Activated CD4-positive, alpha-beta T cell treated with anti-CD3 and anti-CD28 coated beads for 36 hours (primary cell): ENCODE measurements at regions not wholly inside any gene's neighbourhood (a gene's known extent, or its start where the extent isn't known, plus 50 kb on each side); places are given as distances from the start of the nearest gene placed in this dataset.

ENCODE experiments used
- ATAC-seq: fragments of 200-7000 bp; cut with Tn5 transposase; one replicate; pipeline ENCODE4 v1.10.0; 2021; ENCODE audit warnings: mild to moderate bottlenecking, moderate library complexity
- CTCF ChIA-PET: fragments of 350-600 bp; sonication (Branson Sonifier 250); formaldehyde crosslinking; loops from one replicate; lab custom pipeline; 2021; ENCODE audit warnings: antibody characterized with exemption; lab: Charles Lee
- POLR2A ChIA-PET: fragments of 350-600 bp; sonication (Branson Sonifier 250); formaldehyde crosslinking; loops from one replicate; lab custom pipeline; 2021; ENCODE audit warnings: antibody characterized with exemption, inconsistent platforms; lab: Charles Lee
- DNase-seq: peaks from one replicate; pipeline ENCODE4 v3.0.0-alpha.2; 2020
- H3K27ac Mint-ChIP-seq: one replicate; pipeline ENCODE4 v1.8.0; 2021; ENCODE audit warnings: mixed read lengths
- H3K27me3 Mint-ChIP-seq: one replicate; pipeline ENCODE4 v1.8.0; 2021; ENCODE audit warnings: mixed read lengths
- H3K36me3 Mint-ChIP-seq: one replicate; pipeline ENCODE4 v1.8.0; 2021; ENCODE audit warnings: low read depth, mixed read lengths
- H3K4me1 Mint-ChIP-seq: one replicate; pipeline ENCODE4 v1.8.0; 2021; ENCODE audit warnings: mixed read lengths
- H3K4me3 Mint-ChIP-seq: one replicate; pipeline ENCODE4 v1.8.0; 2021; ENCODE audit warnings: mild to moderate bottlenecking, moderate library complexity, mixed read lengths
- H3K9me3 Mint-ChIP-seq: one replicate; pipeline ENCODE4 v1.8.0; 2021; ENCODE audit warnings: low read depth, mixed read lengths
- intact Hi-C, 2 experiments: fragments of 100-400 bp; cut with DNase I in 1 of 2; cut with micrococcal nuclease in 1 of 2; formaldehyde crosslinking; loops; one replicate each; pipeline versions ENCODE4 v1.14.2 to v1.15.1; 2022 to 2024; cut with DNase I, micrococcal nuclease

- ATAC-seq, result no peak
- intact Hi-C loops, result no loop called here
- Mint-ChIP-seq H3K27ac (no peak overlapping the region), H3K9me3 (no peaks in the 10 kb centered on the region), H3K4me1 (no peaks in the 10 kb centered on the region), H3K4me3 (no peak overlapping the region), H3K36me3 (no peaks in the 10 kb centered on the region), H3K27me3 (no peaks in the 10 kb centered on the region)
- POLR2A ChIA-PET, result no interaction called here
- CTCF ChIA-PET, result no interaction called here
- DNase-seq, result no peak
Observed at GRCh38 chr1:69305621-69306020, 262.1 kb upstream of the LRRC7 start.

GRCh38 chr1:69312055-69312732 is 255.5 kb upstream of the LRRC7 start:
- intact Hi-C loops, result no loop called here
- DNase-seq (no peak), ATAC-seq (no peak)
- POLR2A ChIA-PET, result no interaction called here
- Mint-ChIP-seq H3K36me3 (no peaks in the 10 kb centered on the region), H3K27ac (no peak overlapping the region), H3K4me3 (no peak overlapping the region), H3K4me1 (no peaks in the 10 kb centered on the region), H3K27me3 (no peaks in the 10 kb centered on the region), H3K9me3 (no peaks in the 10 kb centered on the region)
- CTCF ChIA-PET, result no interaction called here

GRCh38 chr1:69313118-69313517 is 254.6 kb upstream of the LRRC7 start:
- POLR2A ChIA-PET, result no interaction called here
- Mint-ChIP-seq H3K4me1 (no peaks in the 10 kb centered on the region), H3K27ac (no peak overlapping the region), H3K27me3 (no peaks in the 10 kb centered on the region), H3K36me3 (no peaks in the 10 kb centered on the region), H3K4me3 (no peak overlapping the region), H3K9me3 (no peaks in the 10 kb centered on the region)
- DNase-seq (no peak), ATAC-seq (no peak)
- CTCF ChIA-PET, result no interaction called here
- intact Hi-C loops, result no loop called here

- ChIA-PET CTCF (no interaction called here), POLR2A (no interaction called here)
- H3K4me3 Mint-ChIP-seq, result no peak overlapping the region
- H3K36me3 Mint-ChIP-seq, result no peaks in the 10 kb centered on the region
- ATAC-seq (no peak), DNase-seq (no peak)
- H3K4me1 Mint-ChIP-seq, result no peaks in the 10 kb centered on the region
- H3K9me3 Mint-ChIP-seq, result no peaks in the 10 kb centered on the region
- no peaks in the 10 kb centered on the region for H3K27me3 Mint-ChIP-seq
- H3K27ac Mint-ChIP-seq, result no peak overlapping the region
- intact Hi-C loops, result no loop called here
Observed at GRCh38 chr1:69315416-69315815, 252.3 kb upstream of the LRRC7 start.

GRCh38 chr1:69315823-69316222 is 251.9 kb upstream of the LRRC7 start:
- ChIA-PET CTCF (no interaction called here), POLR2A (no interaction called here)
- H3K4me3 Mint-ChIP-seq, result no peak overlapping the region
- no peaks in the 10 kb centered on the region for H3K9me3 Mint-ChIP-seq
- no peaks in the 10 kb centered on the region for H3K27me3 Mint-ChIP-seq
- no peak overlapping the region for H3K27ac Mint-ChIP-seq
- H3K4me1 Mint-ChIP-seq, result no peaks in the 10 kb centered on the region
- intact Hi-C loops, result no loop called here
- DNase-seq (no peak), ATAC-seq (no peak)
- no peaks in the 10 kb centered on the region for H3K36me3 Mint-ChIP-seq

- H3K27me3 Mint-ChIP-seq, result no peaks in the 10 kb centered on the region
- intact Hi-C loops, result no loop called here
- POLR2A ChIA-PET, result no interaction called here
- no peak for ATAC-seq
- no peaks in the 10 kb centered on the region for H3K36me3 Mint-ChIP-seq
- H3K4me3 Mint-ChIP-seq, result no peak overlapping the region
- H3K9me3 Mint-ChIP-seq, result no peaks in the 10 kb centered on the region
- CTCF ChIA-PET, result no interaction called here
- DNase-seq, result no peak
- no peaks in the 10 kb centered on the region for H3K4me1 Mint-ChIP-seq
- H3K27ac Mint-ChIP-seq, result no peak overlapping the region
Observed at GRCh38 chr1:69319287-69319686, 248.4 kb upstream of the LRRC7 start.

- no peaks in the 10 kb centered on the region for H3K9me3 Mint-ChIP-seq
- H3K27me3 Mint-ChIP-seq, result no peaks in the 10 kb centered on the region
- no peak for ATAC-seq
- H3K4me1 Mint-ChIP-seq, result no peaks in the 10 kb centered on the region
- intact Hi-C loops, result no loop called here
- no peak for DNase-seq
- ChIA-PET POLR2A (no interaction called here), CTCF (no interaction called here)
- H3K27ac Mint-ChIP-seq, result no peak overlapping the region
- H3K36me3 Mint-ChIP-seq, result no peaks in the 10 kb centered on the region
- no peak overlapping the region for H3K4me3 Mint-ChIP-seq
Observed at GRCh38 chr1:69320757-69321211, 246.9 kb upstream of the LRRC7 start.

- intact Hi-C loops, result no loop called here
- Mint-ChIP-seq H3K36me3 (no peaks in the 10 kb centered on the region), H3K4me3 (no peak overlapping the region), H3K9me3 (no peaks in the 10 kb centered on the region), H3K27ac (no peak overlapping the region), H3K4me1 (no peaks in the 10 kb centered on the region), H3K27me3 (no peaks in the 10 kb centered on the region)
- DNase-seq, result no peak
- POLR2A ChIA-PET, result no interaction called here
- no peak for ATAC-seq
- CTCF ChIA-PET, result no interaction called here
Observed at GRCh38 chr1:69321311-69321710, 246.4 kb upstream of the LRRC7 start.

GRCh38 chr1:69328186-69328585 is 239.5 kb upstream of the LRRC7 start:
- no peak for DNase-seq
- Mint-ChIP-seq H3K36me3 (no peaks in the 10 kb centered on the region), H3K27ac (no peak overlapping the region), H3K4me3 (no peak overlapping the region), H3K27me3 (no peaks in the 10 kb centered on the region), H3K9me3 (peaks cover 10% of the 10 kb centered on the region), H3K4me1 (no peaks in the 10 kb centered on the region)
- no peak for ATAC-seq
- intact Hi-C loops, result no loop called here
- ChIA-PET CTCF (interaction anchor here (0.6 kb wide), 1 partner anchor 30 kb away, joined by 3 read pairs; no protein-coding TSS in a partner anchor), POLR2A (no interaction called here)

- DNase-seq (no peak), ATAC-seq (no peak)
- POLR2A ChIA-PET, result no interaction called here
- Mint-ChIP-seq H3K27me3 (no peaks in the 10 kb centered on the region), H3K36me3 (no peaks in the 10 kb centered on the region), H3K4me3 (no peak overlapping the region), H3K4me1 (no peaks in the 10 kb centered on the region), H3K27ac (no peak overlapping the region), H3K9me3 (peaks cover 5% of the 10 kb centered on the region)
- CTCF ChIA-PET, result no interaction called here
- intact Hi-C loops, result no loop called here
Observed at GRCh38 chr1:69363236-69363635, 204.5 kb upstream of the LRRC7 start.

- DNase-seq (no peak), ATAC-seq (no peak)
- no peaks in the 10 kb centered on the region for H3K36me3 Mint-ChIP-seq
- H3K27ac Mint-ChIP-seq, result no peak overlapping the region
- CTCF ChIA-PET, result no interaction called here
- H3K27me3 Mint-ChIP-seq, result peaks cover 2% of the 10 kb centered on the region
- H3K9me3 Mint-ChIP-seq, result peaks cover 4% of the 10 kb centered on the region
- POLR2A ChIA-PET, result no interaction called here
- intact Hi-C loops, result no loop called here
- no peaks in the 10 kb centered on the region for H3K4me1 Mint-ChIP-seq
- no peak overlapping the region for H3K4me3 Mint-ChIP-seq
Observed at GRCh38 chr1:69373520-69373919, 194.2 kb upstream of the LRRC7 start.

- no peaks in the 10 kb centered on the region for H3K36me3 Mint-ChIP-seq
- CTCF ChIA-PET, result interaction anchor here (0.7 to 1.0 kb wide), 3 partner anchors 38 to 157 kb away, joined by 3 to 5 read pairs (median 4); no protein-coding TSS in a partner anchor
Observed at GRCh38 chr1:69376408-69376807, 191.3 kb upstream of the LRRC7 start.

More at GRCh38 chr1:69376408-69376807, 191.3 kb upstream of the LRRC7 start:
- Mint-ChIP-seq H3K9me3 (no peaks in the 10 kb centered on the region), H3K27me3 (peaks cover 2% of the 10 kb centered on the region), H3K27ac (no peak overlapping the region), H3K4me3 (no peak overlapping the region), H3K4me1 (no peaks in the 10 kb centered on the region)
- ATAC-seq (no peak), DNase-seq (no peak)
- intact Hi-C loops, result no loop called here
- POLR2A ChIA-PET, result no interaction called here
